ENCODE measurements at regions not wholly inside any gene's neighbourhood (a gene's known extent, or its start where the extent isn't known, plus 50 kb on each side); places are given as distances from the start of the nearest gene placed in this dataset.
A peak's percentile ranks its signal among the peaks of the same experiment; 100 is the strongest.
"Not testable (repeated sequence)": the region's sequence is repeated elsewhere in the genome, so short reads cannot be mapped to it uniquely, and the experiment has no call there.

DNA sequence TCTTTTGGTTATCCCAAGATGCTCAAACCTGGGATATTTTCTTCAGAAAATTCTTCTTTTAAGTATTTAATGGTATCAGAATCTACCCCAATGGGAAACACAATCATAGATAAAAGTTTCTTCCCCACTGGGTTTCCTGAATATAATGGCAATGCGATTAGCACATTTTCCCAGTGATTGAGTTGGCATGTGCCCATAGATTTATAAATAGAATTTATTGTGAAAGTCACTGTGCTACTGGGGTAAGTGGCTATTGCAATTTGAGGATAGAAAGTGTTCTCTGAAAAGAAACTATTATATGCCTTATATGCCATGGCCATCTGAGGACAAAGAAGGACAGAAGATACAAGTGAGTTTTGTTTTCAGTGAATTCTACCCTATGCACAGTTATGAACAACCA lies 99.0 kb upstream of the RBMS3 start:
- TF ChIP-seq, protein P1, sequence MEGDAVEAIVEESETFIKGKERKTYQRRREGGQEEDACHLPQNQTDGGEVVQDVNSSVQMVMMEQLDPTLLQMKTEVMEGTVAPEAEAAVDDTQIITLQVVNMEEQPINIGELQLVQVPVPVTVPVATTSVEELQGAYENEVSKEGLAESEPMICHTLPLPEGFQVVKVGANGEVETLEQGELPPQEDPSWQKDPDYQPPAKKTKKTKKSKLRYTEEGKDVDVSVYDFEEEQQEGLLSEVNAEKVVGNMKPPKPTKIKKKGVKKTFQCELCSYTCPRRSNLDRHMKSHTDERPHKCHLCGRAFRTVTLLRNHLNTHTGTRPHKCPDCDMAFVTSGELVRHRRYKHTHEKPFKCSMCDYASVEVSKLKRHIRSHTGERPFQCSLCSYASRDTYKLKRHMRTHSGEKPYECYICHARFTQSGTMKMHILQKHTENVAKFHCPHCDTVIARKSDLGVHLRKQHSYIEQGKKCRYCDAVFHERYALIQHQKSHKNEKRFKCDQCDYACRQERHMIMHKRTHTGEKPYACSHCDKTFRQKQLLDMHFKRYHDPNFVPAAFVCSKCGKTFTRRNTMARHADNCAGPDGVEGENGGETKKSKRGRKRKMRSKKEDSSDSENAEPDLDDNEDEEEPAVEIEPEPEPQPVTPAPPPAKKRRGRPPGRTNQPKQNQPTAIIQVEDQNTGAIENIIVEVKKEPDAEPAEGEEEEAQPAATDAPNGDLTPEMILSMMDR (IDR thresholded peaks at IDR 0.05; ENCODE audit: unreplicated experiment): no peak
- H3K9me3 Mint-ChIP-seq (ENCODE audit: low read depth, unreplicated experiment): no peaks in the 10 kb centered on the region
- H3K4me1 Mint-ChIP-seq (ENCODE audit: low read depth, unreplicated experiment): peaks cover 25% of the 10 kb centered on the region
- BruUV-seq (replicated peaks): no TSS peak
- intact Hi-C loops (cut with micrococcal nuclease; ENCODE audit: unreplicated experiment): no loop called here
- CTCF ChIA-PET: no interaction called here
- no peaks in the 10 kb centered on the region for H3K36me3 Mint-ChIP-seq (ENCODE audit: insufficient read depth, unreplicated experiment)
- H3K4me3 Mint-ChIP-seq (ENCODE audit: low read depth, unreplicated experiment): no peak overlapping the region
- no peaks in the 10 kb centered on the region for H3K27me3 Mint-ChIP-seq (ENCODE audit: unreplicated experiment)
- no peak overlapping the region for H3K27ac Mint-ChIP-seq (ENCODE audit: unreplicated experiment)
- DNase-seq: no peak

DNA sequence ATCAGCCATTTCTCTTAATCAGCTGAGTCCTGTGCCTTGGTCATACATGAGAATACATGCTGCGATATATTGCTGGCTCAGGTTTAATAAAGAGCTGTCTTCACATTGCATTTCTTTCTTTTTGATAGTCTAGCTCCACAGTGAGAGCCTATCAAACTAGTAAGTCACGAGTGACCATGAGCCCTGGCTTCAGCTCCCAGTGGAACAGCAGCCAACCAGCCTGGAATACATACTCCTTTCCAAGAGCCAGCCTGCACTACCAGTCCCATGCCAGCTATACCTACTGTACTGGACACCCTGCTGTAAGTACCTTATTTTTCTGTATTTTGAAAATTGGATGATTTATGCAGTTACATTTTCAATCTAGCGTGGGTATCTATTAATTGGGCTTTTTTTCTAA lies 98.0 kb upstream of the RBMS3 start:
- H3K4me3 Mint-ChIP-seq (ENCODE audit: low read depth, unreplicated experiment); H3K9me3 Mint-ChIP-seq (ENCODE audit: low read depth, unreplicated experiment); H3K27me3 Mint-ChIP-seq (ENCODE audit: unreplicated experiment); intact Hi-C loops (cut with micrococcal nuclease; ENCODE audit: unreplicated experiment); DNase-seq; H3K36me3 Mint-ChIP-seq (ENCODE audit: insufficient read depth, unreplicated experiment); CTCF ChIA-PET; BruUV-seq (replicated peaks); H3K27ac Mint-ChIP-seq (ENCODE audit: unreplicated experiment): not testable (repeated sequence)
- H3K4me1 Mint-ChIP-seq (ENCODE audit: low read depth, unreplicated experiment): peaks cover 30% of the 10 kb centered on the region

DNA sequence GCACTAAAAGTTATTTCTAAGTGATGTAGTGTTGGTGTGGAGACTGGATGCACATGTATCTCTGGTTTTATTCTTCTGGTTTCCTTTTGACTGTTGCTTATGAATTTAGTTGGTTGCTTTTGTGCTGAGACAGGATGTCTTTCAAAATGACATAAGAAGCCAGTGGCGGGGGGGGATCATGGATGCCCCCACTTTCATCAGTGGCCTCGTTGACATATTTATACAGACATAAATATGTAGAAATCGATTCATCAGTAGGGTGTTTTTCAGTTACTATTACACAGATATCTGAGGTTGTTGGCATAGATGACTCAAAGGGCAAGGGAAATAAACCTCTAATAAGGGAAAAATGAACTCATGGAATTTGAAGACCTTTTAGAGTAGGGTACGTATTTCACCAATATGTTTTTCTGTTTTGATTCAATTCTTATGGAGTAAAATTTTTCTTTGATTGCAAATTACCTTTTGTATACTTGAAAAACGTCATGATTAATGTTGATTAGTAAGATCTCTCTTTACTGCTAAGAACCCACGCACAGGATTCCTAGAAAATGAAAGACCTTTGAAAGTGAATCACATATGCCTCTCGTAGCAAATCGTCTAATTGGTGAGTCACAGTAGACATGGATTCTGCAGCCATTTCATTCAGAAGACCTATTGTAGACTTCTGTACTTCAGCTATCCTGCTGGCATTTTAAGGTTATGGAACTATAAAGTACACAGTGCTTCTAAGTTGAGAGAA lies 97.4 kb upstream of the RBMS3 start:
- TF ChIP-seq, protein P1 (IDR thresholded peaks at IDR 0.05; ENCODE audit: unreplicated experiment): no peak
- no peaks in the 10 kb centered on the region for H3K9me3 Mint-ChIP-seq (ENCODE audit: low read depth, unreplicated experiment)
- H3K4me3 Mint-ChIP-seq (ENCODE audit: low read depth, unreplicated experiment): no peak overlapping the region
- H3K27me3 Mint-ChIP-seq (ENCODE audit: unreplicated experiment): no peaks in the 10 kb centered on the region
- H3K27ac Mint-ChIP-seq (ENCODE audit: unreplicated experiment): no peak overlapping the region
- BruUV-seq (replicated peaks): no TSS peak
- no peak for DNase-seq
- no peaks in the 10 kb centered on the region for H3K36me3 Mint-ChIP-seq (ENCODE audit: insufficient read depth, unreplicated experiment)
- intact Hi-C loops (cut with micrococcal nuclease; ENCODE audit: unreplicated experiment): no loop called here
- CTCF ChIA-PET: no interaction called here
- peaks cover 27% of the 10 kb centered on the region for H3K4me1 Mint-ChIP-seq (ENCODE audit: low read depth, unreplicated experiment)

DNA sequence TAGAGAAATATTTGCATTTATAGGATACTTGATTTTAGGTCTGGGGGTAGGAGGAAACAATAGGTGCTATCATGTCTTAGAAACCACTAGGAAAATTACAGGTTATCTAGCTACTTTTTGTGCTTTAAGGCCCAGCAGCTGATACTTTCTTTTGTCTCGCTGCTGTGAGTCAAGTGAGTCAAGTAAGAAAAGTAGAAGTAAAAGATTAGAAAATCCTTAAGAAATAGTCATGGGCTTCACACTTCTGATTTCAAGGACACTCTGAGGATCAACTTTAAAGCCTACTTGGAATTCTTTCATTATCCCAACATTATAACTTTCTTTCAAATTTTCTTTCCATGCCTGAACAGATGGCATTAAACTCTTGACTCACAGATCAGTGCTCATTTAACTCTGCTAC lies 95.2 kb upstream of the RBMS3 start:
- CTCF ChIA-PET: no interaction called here
- DNase-seq: no peak
- no peak overlapping the region for H3K4me3 Mint-ChIP-seq (ENCODE audit: low read depth, unreplicated experiment)
- no peaks in the 10 kb centered on the region for H3K27me3 Mint-ChIP-seq (ENCODE audit: unreplicated experiment)
- TF ChIP-seq, protein P1 (IDR thresholded peaks at IDR 0.05; ENCODE audit: unreplicated experiment): no peak
- BruUV-seq (replicated peaks): no TSS peak
- intact Hi-C loops (cut with micrococcal nuclease; ENCODE audit: unreplicated experiment): no loop called here
- no peaks in the 10 kb centered on the region for H3K36me3 Mint-ChIP-seq (ENCODE audit: insufficient read depth, unreplicated experiment)
- H3K9me3 Mint-ChIP-seq (ENCODE audit: low read depth, unreplicated experiment): no peaks in the 10 kb centered on the region
- peaks cover 17% of the 10 kb centered on the region for H3K4me1 Mint-ChIP-seq (ENCODE audit: low read depth, unreplicated experiment)
- H3K27ac Mint-ChIP-seq (ENCODE audit: unreplicated experiment): no peak overlapping the region

DNA sequence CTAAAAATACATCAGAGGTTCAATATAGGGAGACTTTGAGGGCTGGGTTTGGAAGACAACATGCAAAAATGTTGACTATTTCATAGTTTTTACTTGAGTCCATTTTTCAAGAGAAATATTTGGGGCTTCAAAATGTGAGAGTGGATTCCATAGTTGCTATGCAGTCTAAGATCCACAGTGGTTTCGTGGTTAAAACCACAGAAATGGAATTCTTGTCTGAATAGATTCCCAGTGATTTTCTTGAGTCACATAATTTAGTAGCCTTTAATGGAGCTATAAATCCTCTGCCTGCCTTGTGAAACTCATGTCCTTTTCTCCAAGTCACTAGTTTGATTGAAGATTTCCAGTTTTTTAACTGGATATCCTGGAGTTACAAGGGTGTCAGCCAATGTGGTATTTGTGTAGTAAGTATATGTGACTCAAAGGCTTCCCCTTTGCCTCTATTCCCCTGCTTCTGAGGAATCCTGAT lies 94.7 kb upstream of the RBMS3 start:
- H3K4me3 Mint-ChIP-seq (ENCODE audit: low read depth, unreplicated experiment): no peak overlapping the region
- no peaks in the 10 kb centered on the region for H3K27me3 Mint-ChIP-seq (ENCODE audit: unreplicated experiment)
- H3K4me1 Mint-ChIP-seq (ENCODE audit: low read depth, unreplicated experiment): peaks cover 12% of the 10 kb centered on the region
- H3K27ac Mint-ChIP-seq (ENCODE audit: unreplicated experiment): peak overlapping the region; percentile 83
- CTCF ChIA-PET: no interaction called here
- no peaks in the 10 kb centered on the region for H3K36me3 Mint-ChIP-seq (ENCODE audit: insufficient read depth, unreplicated experiment)
- no peaks in the 10 kb centered on the region for H3K9me3 Mint-ChIP-seq (ENCODE audit: low read depth, unreplicated experiment)
- no TSS peak for BruUV-seq (replicated peaks)
- intact Hi-C loops (cut with micrococcal nuclease; ENCODE audit: unreplicated experiment): no loop called here
- no peak for DNase-seq
- TF ChIP-seq, protein P1 (IDR thresholded peaks at IDR 0.05; ENCODE audit: unreplicated experiment): no peak

Data from Calu3 (cell line).